Subcutaneous abdominal adipose tissue (tissue), 5 donors: ENCODE measurements at regions not wholly inside any gene's neighbourhood (a gene's known extent, or its start where the extent isn't known, plus 50 kb on each side); places are given as distances from the start of the nearest gene placed in this dataset.

Experiments used
- H3K27ac ChIP-seq: one replicate; pipeline ENCODE4 v1.7.0; 2013; ENCODE audit warnings: low read depth, mild to moderate bottlenecking, inconsistent platforms, low read length, moderate library complexity
- H3K27me3 ChIP-seq, 5 donors: one replicate each; pipeline ENCODE4 v1.7.0; 2013; ENCODE audit warnings: low read length in 5 of 5, inconsistent platforms in 1 of 5; ENCODE audit not compliant: control insufficient read depth in 5 of 5, insufficient read depth in 4 of 5
- H3K36me3 ChIP-seq, 5 donors: one replicate each; pipeline ENCODE4 v1.7.0; 2013; ENCODE audit warnings: low read length in 5 of 5; ENCODE audit not compliant: control insufficient read depth in 5 of 5, insufficient read depth in 5 of 5
- H3K4me1 ChIP-seq, 5 donors: one replicate each; pipeline ENCODE4 v1.7.0; 2013; ENCODE audit warnings: low read length in 5 of 5, mild to moderate bottlenecking in 3 of 5, moderate library complexity in 1 of 5; ENCODE audit not compliant: control insufficient read depth in 5 of 5, insufficient read depth in 5 of 5
- H3K4me3 ChIP-seq, 5 donors: one replicate each; pipeline ENCODE4 v1.7.0; 2013; ENCODE audit warnings: low read length in 5 of 5, low read depth in 1 of 5
- H3K9ac ChIP-seq, 5 donors: one replicate each; pipeline ENCODE4 v1.7.0; 2013; ENCODE audit warnings: low read length in 5 of 5, mild to moderate bottlenecking in 4 of 5, moderate library complexity in 3 of 5
- H3K9me3 ChIP-seq, 5 donors: one replicate each; pipeline ENCODE4 v1.7.0; 2013; ENCODE audit warnings: low read length in 5 of 5; ENCODE audit not compliant: control insufficient read depth in 5 of 5
- donor health status: healthy.
- donor health status: healthy.
- donor health status: healthy.
- donor health status: healthy.
- donor health status: healthy.

- Histone ChIP-seq H3K27ac (no peak overlapping the region), H3K36me3 (no peaks in the 10 kb centered on the region), H3K4me1 (peaks cover 0 to 5% (median 0%) of the 10 kb centered on the region in 5 donors), H3K4me3 (no peak overlapping the region), H3K9ac (no peak overlapping the region), H3K27me3 (peaks cover 0 to 2% (median 0%) of the 10 kb centered on the region in 5 donors), H3K9me3 (peaks cover 0 to 10% (median 6%) of the 10 kb centered on the region in 5 donors)
Measured at GRCh38 chr2:190783513-190784263, 96.9 kb upstream of the GLS start.

GRCh38 chr2:190785334-190785733, 95.3 kb upstream of the GLS start:
- H3K27ac ChIP-seq, result no peak overlapping the region
- H3K27me3 ChIP-seq, result peaks cover 0 to 2% (median 0%) of the 10 kb centered on the region in 5 donors
- H3K36me3 ChIP-seq, result no peaks in the 10 kb centered on the region
- H3K4me3 ChIP-seq, result no peak overlapping the region
- peaks cover 0 to 11% (median 4%) of the 10 kb centered on the region in 5 donors for H3K4me1 ChIP-seq
- peaks cover 0 to 10% (median 6%) of the 10 kb centered on the region in 5 donors for H3K9me3 ChIP-seq
- H3K9ac ChIP-seq, result no peak overlapping the region

DNA sequence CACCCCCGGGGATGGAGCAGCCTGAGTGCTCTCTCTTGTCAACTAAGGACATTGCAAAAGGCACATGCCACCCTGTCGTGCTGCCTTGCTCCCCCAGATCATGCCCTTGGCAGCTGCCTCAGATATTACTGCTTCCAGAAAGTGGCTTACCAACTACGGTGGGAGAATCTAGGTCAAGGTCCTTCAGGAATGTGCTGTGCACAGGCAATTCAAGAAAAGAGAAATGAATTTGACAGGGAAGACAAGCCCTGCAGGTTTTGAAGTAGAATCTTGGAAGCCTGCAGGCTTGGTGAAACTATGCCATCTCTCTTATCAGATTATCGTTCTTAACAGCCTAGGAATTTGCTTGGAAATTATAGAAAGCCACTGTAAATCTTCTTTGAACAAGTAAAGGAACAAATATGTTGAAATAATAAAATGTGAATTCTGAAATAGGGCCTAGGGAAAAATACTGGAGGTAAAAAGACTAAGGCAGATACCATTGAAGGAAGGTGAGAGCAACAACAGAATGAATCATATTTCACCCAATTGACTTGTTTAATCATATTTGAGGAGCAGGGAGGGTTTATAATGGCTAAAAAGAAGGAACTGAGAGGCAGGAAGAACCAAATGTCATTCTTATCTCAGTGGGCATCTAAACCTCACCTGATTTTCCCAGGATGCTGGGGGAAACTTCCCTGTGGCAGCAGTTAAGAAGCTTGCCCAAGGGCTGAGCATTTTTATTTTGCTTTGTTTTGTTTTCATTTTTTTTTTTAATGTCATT, 94.0 kb upstream of the GLS start:
- H3K27ac ChIP-seq, result no peak overlapping the region
- H3K4me3 ChIP-seq, result no peak overlapping the region
- H3K4me1 ChIP-seq, result peaks cover 0 to 21% (median 4%) of the 10 kb centered on the region in 5 donors

DNA sequence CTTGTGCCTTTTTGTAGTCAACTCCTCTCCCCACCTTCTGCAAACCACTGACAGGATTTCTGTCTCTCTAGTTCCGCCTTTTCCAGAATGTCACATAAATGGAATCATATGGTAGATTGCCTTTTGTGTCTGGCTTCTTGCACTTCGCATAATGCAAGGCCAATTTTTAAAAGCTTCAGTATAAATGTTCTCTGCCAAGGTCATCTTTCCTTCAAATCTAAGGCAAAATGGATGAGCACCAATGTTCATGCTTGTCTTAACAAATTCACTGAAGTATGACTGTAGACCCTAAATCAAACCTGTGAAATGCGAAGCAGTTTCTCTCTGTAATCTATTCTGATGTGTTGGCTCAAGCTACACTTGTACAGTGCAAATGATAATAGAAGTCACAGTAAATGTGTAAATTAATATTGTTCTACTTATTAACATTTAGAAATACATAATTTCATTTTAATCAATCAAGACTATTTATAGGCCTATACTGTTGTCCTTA, 92.8 kb upstream of the GLS start:
- no peak overlapping the region for H3K9ac ChIP-seq
- H3K9me3 ChIP-seq, result peaks cover 0 to 10% (median 6%) of the 10 kb centered on the region in 5 donors
- H3K4me3 ChIP-seq, result no peak overlapping the region
- no peaks in the 10 kb centered on the region for H3K36me3 ChIP-seq
- H3K4me1 ChIP-seq, result peaks cover 0 to 26% (median 4%) of the 10 kb centered on the region in 5 donors
- H3K27me3 ChIP-seq, result no peaks in the 10 kb centered on the region
- no peak overlapping the region for H3K27ac ChIP-seq

More for the DNA sequence above, 94.0 kb upstream of the GLS start:
- Histone ChIP-seq H3K9me3 (peaks cover 0 to 10% (median 6%) of the 10 kb centered on the region in 5 donors), H3K27me3 (no peaks in the 10 kb centered on the region), H3K36me3 (no peaks in the 10 kb centered on the region), H3K9ac (no peak overlapping the region)

- H3K4me3 ChIP-seq, result no peak overlapping the region
- no peaks in the 10 kb centered on the region for H3K36me3 ChIP-seq
- no peaks in the 10 kb centered on the region for H3K27me3 ChIP-seq
- no peak overlapping the region for H3K9ac ChIP-seq
- peaks cover 0 to 1% (median 0%) of the 10 kb centered on the region in 5 donors for H3K9me3 ChIP-seq
- peak overlapping the region; percentile 37 for H3K27ac ChIP-seq
- H3K4me1 ChIP-seq, result peaks cover 0 to 26% (median 4%) of the 10 kb centered on the region in 5 donors
Measured at GRCh38 chr2:190789074-190790004, 91.3 kb upstream of the GLS start.

DNA sequence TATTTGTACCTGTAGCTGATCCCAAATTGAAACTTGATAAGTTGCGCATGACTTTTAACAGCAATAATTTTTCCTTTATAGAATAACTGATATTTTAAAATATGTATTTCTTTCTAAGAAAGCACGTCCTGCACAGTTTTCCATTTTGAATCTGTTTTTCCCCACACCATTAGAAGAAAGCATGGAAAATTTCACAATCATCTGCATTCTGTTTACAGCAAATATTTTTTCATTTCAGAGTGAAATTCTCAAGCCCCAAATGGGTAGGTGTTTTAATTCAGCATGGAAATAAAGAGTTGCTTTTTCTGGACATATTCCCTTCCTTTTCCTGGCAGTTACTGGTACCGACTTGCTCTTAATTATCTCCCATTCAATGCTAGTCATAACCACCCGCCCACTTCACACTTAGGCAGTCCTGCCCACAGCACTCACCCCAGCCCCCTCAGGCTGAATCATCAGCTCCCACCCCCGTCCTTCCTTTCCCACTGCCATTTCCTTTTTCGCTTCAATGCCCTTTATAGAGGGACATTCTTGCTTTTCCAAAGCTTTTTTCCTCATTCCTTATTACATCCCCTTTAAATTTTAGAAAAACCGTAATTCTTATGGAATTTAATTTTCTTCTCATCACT, 89.2 kb upstream of the GLS start:
- Histone ChIP-seq H3K9me3 (no peaks in the 10 kb centered on the region), H3K36me3 (no peaks in the 10 kb centered on the region), H3K27me3 (no peaks in the 10 kb centered on the region), H3K9ac (no peak overlapping the region), H3K4me1 (peaks cover 0 to 26% (median 3%) of the 10 kb centered on the region in 5 donors), H3K27ac (peak overlapping the region; percentile 5), H3K4me3 (peak overlapping the region in 1 of 5 donors; percentile 8)

DNA sequence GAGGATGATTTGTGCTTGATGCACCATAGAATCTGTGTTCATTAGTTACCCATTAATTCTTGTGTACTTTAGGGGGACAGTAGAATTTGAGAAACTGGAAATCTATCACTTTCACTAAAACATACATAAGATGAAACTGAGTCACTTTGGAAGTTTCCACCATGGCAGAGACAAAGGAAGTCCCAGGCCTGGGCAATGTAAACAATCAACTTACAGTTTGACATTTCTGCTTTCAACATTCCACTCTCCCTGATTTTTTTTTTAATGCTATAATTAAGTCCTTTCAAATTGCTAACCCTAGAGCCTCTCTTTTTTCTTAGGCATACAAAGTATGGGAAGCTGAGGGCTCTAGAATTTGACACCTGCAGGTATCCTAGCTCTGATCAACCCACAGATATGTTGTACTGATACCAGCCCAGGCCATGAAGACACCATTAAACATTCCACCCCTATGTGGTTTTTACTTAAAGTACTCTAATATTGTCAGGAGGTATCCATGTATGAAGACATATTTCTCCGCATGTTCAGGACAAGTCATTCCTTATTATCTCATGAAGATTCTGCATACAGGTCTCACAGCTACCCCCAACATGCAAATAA, 88.5 kb upstream of the GLS start:
- Histone ChIP-seq H3K9ac (no peak overlapping the region), H3K27ac (peak overlapping the region; percentile 5), H3K4me1 (peaks cover 0 to 26% (median 0%) of the 10 kb centered on the region in 5 donors), H3K27me3 (no peaks in the 10 kb centered on the region), H3K9me3 (no peaks in the 10 kb centered on the region), H3K4me3 (no peak overlapping the region), H3K36me3 (no peaks in the 10 kb centered on the region)

DNA sequence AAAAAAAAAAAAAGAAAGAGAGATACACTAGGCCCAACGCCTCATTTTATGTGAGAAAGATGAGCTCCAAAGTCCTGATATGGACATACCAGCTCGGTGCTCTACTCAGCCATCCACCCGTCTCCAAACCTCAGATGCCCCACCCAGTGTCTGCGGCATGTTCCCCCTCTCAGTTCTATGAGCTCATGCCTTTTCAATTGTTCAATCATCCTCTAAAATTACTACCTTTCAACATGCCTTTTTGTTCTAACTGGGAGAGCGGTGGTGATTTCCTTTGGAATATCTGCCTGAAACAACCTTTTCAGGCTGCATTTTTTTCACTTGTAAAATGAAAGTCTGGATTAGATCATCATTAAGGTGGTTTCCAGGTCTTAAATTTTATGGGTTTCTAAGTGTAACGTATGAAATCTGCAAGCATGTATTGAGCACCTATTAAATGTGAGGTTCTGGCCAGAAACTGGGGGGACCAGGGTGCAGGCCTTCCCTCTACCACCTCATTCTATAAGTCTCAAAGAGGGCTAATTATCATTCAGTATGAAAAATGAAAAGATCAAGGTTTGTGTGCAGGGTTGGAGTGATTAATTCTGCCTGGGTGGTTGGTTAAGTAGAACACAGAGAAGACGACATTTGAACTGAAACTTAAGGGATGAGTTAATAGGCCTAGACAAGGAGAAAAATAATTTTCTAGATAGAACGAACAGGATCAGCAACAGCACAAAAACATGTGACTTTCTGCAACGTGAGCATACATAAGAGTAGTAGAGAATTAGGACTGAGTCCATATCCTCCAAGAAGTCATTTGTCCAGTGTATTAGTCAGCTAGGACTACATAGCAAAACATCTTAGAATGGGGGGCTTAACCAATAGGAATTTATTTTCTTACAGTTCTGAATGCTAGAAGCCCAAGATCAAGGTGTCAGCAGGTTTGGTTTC, 87.4 kb upstream of the GLS start:
- Histone ChIP-seq H3K27me3 (no peaks in the 10 kb centered on the region), H3K9ac (no peak overlapping the region), H3K27ac (no peak overlapping the region), H3K4me3 (no peak overlapping the region), H3K36me3 (no peaks in the 10 kb centered on the region), H3K4me1 (peaks cover 0 to 26% (median 0%) of the 10 kb centered on the region in 5 donors), H3K9me3 (no peaks in the 10 kb centered on the region)
